A673 (cell line): ENCODE measurements at regions not wholly inside any gene's neighbourhood (a gene's known extent, or its start where the extent isn't known, plus 50 kb on each side); places are given as distances from the start of the nearest gene placed in this dataset.

Experiments
- BruUV-seq: library from RNA; stranded (reverse); fragments of 400-500 nt; replicated peaks from 2 replicates; lab custom pipeline; 2021; lab: Mats Ljungman, UMichigan
- CTCF ChIA-PET: fragments of 300-600 bp; sonication (Branson Sonifier 250); formaldehyde crosslinking; loops from one replicate; lab custom pipeline; 2022; ENCODE audit warnings: antibody characterized with exemption; lab: Charles Lee
- POLR2A ChIA-PET: fragments of 300-600 bp; sonication (Branson Sonifier 250); formaldehyde crosslinking; loops from one replicate; lab custom pipeline; 2022; ENCODE audit warnings: antibody characterized with exemption; ENCODE audit not compliant: low non-redundant PET; lab: Charles Lee
- DNase-seq: peaks from one replicate; pipeline ENCODE4 v3.0.0-alpha.2; 2015; ENCODE audit warnings: low spot score
- H3K27ac ChIP-seq: fragments of 200-600 bp; sonication (generic); 2 replicates; pipeline ENCODE4 v1.5.1; 2016; ENCODE audit warnings: mixed run types, low read depth, mild to moderate bottlenecking, mixed read lengths, antibody characterized with exemption, low read length; ENCODE audit not compliant: poor library complexity, severe bottlenecking
- H3K27me3 ChIP-seq: fragments of 200-600 bp; sonication (generic); replicated peaks from 2 replicates; pipeline ENCODE4 v1.6.1; 2017; ENCODE audit warnings: mixed run types, low read depth, mild to moderate bottlenecking, mixed read lengths, antibody characterized with exemption, low read length; ENCODE audit not compliant: insufficient read depth, poor library complexity
- H3K36me3 ChIP-seq: fragments of 200-600 bp; sonication (generic); 2 replicates; pipeline ENCODE4 v1.6.1; 2016; ENCODE audit warnings: mixed run types, mild to moderate bottlenecking, mixed read lengths, antibody characterized with exemption, low read length; ENCODE audit not compliant: insufficient read depth, poor library complexity, severe bottlenecking
- H3K4me1 ChIP-seq: fragments of 200-600 bp; sonication (generic); 2 replicates; pipeline ENCODE4 v1.6.1; 2017; ENCODE audit warnings: mixed run types, mild to moderate bottlenecking, mixed read lengths, antibody characterized with exemption, low read length; ENCODE audit not compliant: insufficient read depth, poor library complexity, severe bottlenecking
- H3K4me3 ChIP-seq: fragments of 200-600 bp; sonication (generic); 2 replicates; pipeline ENCODE4 v1.5.1; 2016; ENCODE audit warnings: low read depth, mixed run types, mild to moderate bottlenecking, mixed read lengths, low read length; ENCODE audit not compliant: poor library complexity, severe bottlenecking
- H3K9me3 ChIP-seq: fragments of 200-600 bp; sonication (generic); 2 replicates; pipeline ENCODE4 v1.6.1; 2016; ENCODE audit warnings: mixed run types, low read depth, mild to moderate bottlenecking, mixed read lengths, antibody characterized with exemption, low read length; ENCODE audit not compliant: poor library complexity, severe bottlenecking
- CTCF ChIP-seq: fragments of 300-800, 200-600 bp; sonication (generic); conservative IDR thresholded peaks from 2 replicates; pipeline ENCODE4 v1.5.1; 2017; ENCODE audit warnings: low read depth, mild to moderate bottlenecking, antibody characterized with exemption, low read length, moderate library complexity, mixed read lengths
- EZH2 ChIP-seq: fragments of 200-600 bp; sonication (generic); IDR thresholded peaks from 2 replicates; pipeline ENCODE4 v1.6.1; 2017; ENCODE audit warnings: borderline replicate concordance, low read depth, mild to moderate bottlenecking, mixed read lengths, antibody characterized with exemption, low read length; ENCODE audit not compliant: poor library complexity, severe bottlenecking
- intact Hi-C: fragments of 100-400 bp; cut with micrococcal nuclease; formaldehyde crosslinking; loops from one replicate; pipeline ENCODE4 v1.10.0; 2022; ENCODE audit not compliant: unreplicated experiment

- POLR2A ChIA-PET: no interaction called here
- Histone ChIP-seq H3K4me1 (no peaks in the 10 kb centered on the region), H3K27me3 (peaks cover 17% of the 10 kb centered on the region), H3K9me3 (no peaks in the 10 kb centered on the region), H3K4me3 (no peak overlapping the region), H3K27ac (no peak overlapping the region), H3K36me3 (no peaks in the 10 kb centered on the region)
- no TSS peak for BruUV-seq
- DNase-seq: no peak
- CTCF ChIA-PET: interaction anchor here (0.6 kb wide), 1 partner anchor 16 kb away, joined by 7 read pairs; no protein-coding TSS in a partner anchor
- intact Hi-C loops: loop anchor here (10.0 kb wide), 2 partner anchors 384 to 1414 kb away; no protein-coding TSS in a partner anchor
- TF ChIP-seq CTCF (no peak), EZH2 (no peak)
These were observed 1034.4 kb upstream of the KLHL29 start for GRCh38 chr2:22350621-22351020.

GRCh38 chr2:22355816-22356433, 1029.1 kb upstream of the KLHL29 start:
- Histone ChIP-seq H3K36me3 (no peaks in the 10 kb centered on the region), H3K27ac (no peak overlapping the region), H3K4me1 (no peaks in the 10 kb centered on the region), H3K9me3 (no peaks in the 10 kb centered on the region), H3K4me3 (no peak overlapping the region), H3K27me3 (peaks cover 20% of the 10 kb centered on the region)
- POLR2A ChIA-PET: no interaction called here
- CTCF ChIA-PET: no interaction called here
- DNase-seq: peak; percentile 50
- TF ChIP-seq CTCF (peak; percentile 95), EZH2 (no peak)
- intact Hi-C loops: loop anchor here (5.0 to 10.0 kb wide), 3 partner anchors 379 to 1409 kb away; no protein-coding TSS in a partner anchor
- no TSS peak for BruUV-seq

GRCh38 chr2:22359071-22359672, 1025.8 kb upstream of the KLHL29 start:
- TF ChIP-seq EZH2 (no peak), CTCF (no peak)
- no peaks in the 10 kb centered on the region for H3K4me1 ChIP-seq
- no peaks in the 10 kb centered on the region for H3K36me3 ChIP-seq
- no peak for DNase-seq
- no peak overlapping the region for H3K27ac ChIP-seq
- BruUV-seq: no TSS peak
- CTCF ChIA-PET: no interaction called here
- intact Hi-C loops: loop anchor here (5.0 to 10.0 kb wide), 3 partner anchors 376 to 1406 kb away; no protein-coding TSS in a partner anchor
- POLR2A ChIA-PET: no interaction called here
- H3K9me3 ChIP-seq: no peaks in the 10 kb centered on the region
- H3K27me3 ChIP-seq: peaks cover 31% of the 10 kb centered on the region
- no peak overlapping the region for H3K4me3 ChIP-seq
